Panc1 (cell line): ENCODE measurements at regions not wholly inside any gene's neighbourhood (a gene's known extent, or its start where the extent isn't known, plus 50 kb on each side); places are given as distances from the start of the nearest gene placed in this dataset.

ENCODE experiments used
- ATAC-seq: fragments of 200-7000 bp; cut with Tn5 transposase; 2 replicates; pipeline ENCODE4 v1.9.1; 2020; ENCODE audit warnings: mild to moderate bottlenecking, moderate library complexity
- BruUV-seq: library from RNA; stranded (reverse); fragments of 400-500 nt; replicated peaks from 2 replicates; lab custom pipeline; 2021; lab: Mats Ljungman, UMichigan
- CTCF ChIA-PET: fragments of 300-600 bp; sonication (Branson Sonifier 250); formaldehyde crosslinking; loops from one replicate; lab custom pipeline; 2022; ENCODE audit warnings: antibody characterized with exemption; lab: Charles Lee
- POLR2A ChIA-PET: fragments of 300-600 bp; sonication (Branson Sonifier 250); formaldehyde crosslinking; loops from one replicate; lab custom pipeline; 2022; ENCODE audit warnings: antibody characterized with exemption; lab: Charles Lee
- DNase-seq: peaks from one replicate; pipeline ENCODE4 v3.0.0-alpha.2; 2010; ENCODE audit warnings: low read depth, low spot score
- H3K27ac ChIP-seq: 2 replicates; pipeline ENCODE4 v1.5.1; 2011; ENCODE audit warnings: mild to moderate bottlenecking, low read length, inconsistent platforms
- H3K27me3 ChIP-seq: fragments of 200-500 bp; sonication (Bioruptor generic); 2 replicates; pipeline ENCODE4 v1.6.0; 2014; ENCODE audit warnings: low read length, inconsistent platforms; ENCODE audit not compliant: control insufficient read depth, insufficient read depth
- H3K36me3 ChIP-seq: fragments of 200-500 bp; sonication (Bioruptor generic); 2 replicates; pipeline ENCODE4 v1.5.1; 2014; ENCODE audit warnings: inconsistent platforms, mild to moderate bottlenecking, low read length, moderate library complexity; ENCODE audit not compliant: control insufficient read depth, insufficient read depth
- H3K4me1 ChIP-seq: 2 replicates; pipeline ENCODE4 v1.5.1; 2011; ENCODE audit warnings: inconsistent platforms, mild to moderate bottlenecking, low read length, moderate library complexity; ENCODE audit not compliant: control insufficient read depth, insufficient read depth
- H3K4me3 ChIP-seq, 2 experiments: 2 replicates each; pipeline ENCODE4 v1.5.1; 2011 to 2012; ENCODE audit warnings: low read depth in 2 of 2, low read length in 2 of 2, mild to moderate bottlenecking in 2 of 2, inconsistent platforms in 1 of 2, moderate library complexity in 1 of 2
- H3K9me3 ChIP-seq: fragments of 200-500 bp; sonication (Bioruptor generic); 2 replicates; pipeline ENCODE4 v1.5.1; 2014; ENCODE audit warnings: low read depth, mild to moderate bottlenecking, inconsistent platforms, low read length, moderate library complexity; ENCODE audit not compliant: control insufficient read depth, insufficient read depth
- CTCF ChIP-seq: fragments of 450-650 bp; IDR thresholded peaks from 2 replicates; pipeline ENCODE4 v1.5.1; 2017; ENCODE audit warnings: mild to moderate bottlenecking
- POLR2AphosphoS5 ChIP-seq: IDR thresholded peaks from 2 replicates; pipeline ENCODE4 v1.6.1; 2012; ENCODE audit warnings: mild to moderate bottlenecking, low read depth, low read length, moderate library complexity
- REST ChIP-seq, 2 experiments: IDR thresholded peaks; 2 replicates each; pipeline ENCODE4 v1.6.1; 2011 to 2012; ENCODE audit warnings: low read depth in 2 of 2, control low read depth in 1 of 2, low read length in 1 of 2, mild to moderate bottlenecking in 1 of 2, moderate library complexity in 1 of 2; ENCODE audit not compliant: insufficient read depth in 1 of 2
- SIN3A ChIP-seq: IDR thresholded peaks from 2 replicates; pipeline ENCODE4 v1.6.1; 2012; ENCODE audit warnings: low read depth, mild to moderate bottlenecking, low read length, moderate library complexity, borderline replicate concordance; ENCODE audit not compliant: insufficient read depth
- TCF7L2 ChIP-seq: IDR thresholded peaks from 2 replicates; pipeline ENCODE4 v1.6.1; 2011; ENCODE audit warnings: mild to moderate bottlenecking, low read depth, low read length, inconsistent platforms
- in situ Hi-C: cut with HindIII; loops from 2 replicates; pipeline ENCODE4 v1.10.0; 2016; ENCODE audit warnings: low sequenced_read_pairs, low pct_unique_long_range_greater_than_20kb
- intact Hi-C: fragments of 100-400 bp; cut with micrococcal nuclease; formaldehyde crosslinking; loops from one replicate; pipeline ENCODE4 v1.10.0; 2022; ENCODE audit not compliant: unreplicated experiment

- no peaks in the 10 kb centered on the region for H3K9me3 ChIP-seq
- no peak for DNase-seq
- H3K4me3 ChIP-seq, result no peak overlapping the region
- POLR2A ChIA-PET, result no interaction called here
- intact Hi-C loops (no loop called here), in situ Hi-C loops (no loop called here)
- H3K36me3 ChIP-seq, result no peaks in the 10 kb centered on the region
- TF ChIP-seq CTCF (no peak), POLR2AphosphoS5 (no peak), TCF7L2 (no peak), REST (IDR thresholded peaks at IDR 0.05; ENCODE audit: insufficient read depth in 1 of 2, low read depth in 2 of 2, low read length in 1 of 2) (no peak), SIN3A (no peak)
- H3K27ac ChIP-seq, result no peak overlapping the region
- no TSS peak for BruUV-seq
- CTCF ChIA-PET, result no interaction called here
- no peaks in the 10 kb centered on the region for H3K27me3 ChIP-seq
- H3K4me1 ChIP-seq, result no peaks in the 10 kb centered on the region
- ATAC-seq, result no peak
Measured at GRCh38 chr2:181129364-181130056, 149.1 kb downstream of the UBE2E3 start.

GRCh38 chr2:181130686-181131085 lies 150.3 kb downstream of the UBE2E3 start:
- CTCF ChIA-PET, result no interaction called here
- no TSS peak for BruUV-seq
- no peak for ATAC-seq
- POLR2A ChIA-PET, result no interaction called here
- no peak for DNase-seq
- in situ Hi-C loops (no loop called here), intact Hi-C loops (no loop called here)
- Histone ChIP-seq H3K27me3 (no peaks in the 10 kb centered on the region), H3K4me3 (no peak overlapping the region), H3K27ac (no peak overlapping the region), H3K36me3 (no peaks in the 10 kb centered on the region), H3K4me1 (no peaks in the 10 kb centered on the region), H3K9me3 (no peaks in the 10 kb centered on the region)
- no peak for TF ChIP-seq CTCF
- TF ChIP-seq POLR2AphosphoS5, result no peak
- TF ChIP-seq TCF7L2, result no peak
- no peak for TF ChIP-seq SIN3A
- no peak for TF ChIP-seq REST (IDR thresholded peaks at IDR 0.05; ENCODE audit: insufficient read depth in 1 of 2, low read depth in 2 of 2, low read length in 1 of 2)
